HCEC 1CT (cell line): ENCODE measurements at regions not wholly inside any gene's neighbourhood (a gene's known extent, or its start where the extent isn't known, plus 50 kb on each side); places are given as distances from the start of the nearest gene placed in this dataset.
"Not testable (repeated sequence)": the region's sequence is repeated elsewhere in the genome, so short reads cannot be mapped to it uniquely, and the experiment has no call there.

Experiments used
- DNase-seq: peaks from one replicate; pipeline ENCODE4 v3.0.0-alpha.2; 2017

DNA sequence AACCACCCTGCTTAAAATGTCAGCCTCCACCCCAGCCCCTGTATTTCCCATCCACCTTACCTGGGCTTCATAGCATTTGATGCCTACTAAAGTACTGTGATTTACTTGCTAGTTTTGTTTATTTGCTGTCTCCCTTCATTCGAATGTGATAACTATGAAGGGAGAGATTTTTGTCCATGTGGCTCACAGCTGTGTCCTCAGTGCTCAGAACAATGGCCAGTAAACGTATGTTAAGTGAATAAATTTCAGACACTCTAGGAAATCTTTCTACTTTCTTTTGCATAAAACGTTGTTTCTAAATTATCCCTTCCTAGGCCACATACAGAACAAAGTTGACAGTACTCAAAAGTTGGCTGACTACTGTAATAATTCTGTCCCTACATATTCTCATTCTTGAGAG, 114.7 kb upstream of the OTUD4 start:
- no peak for DNase-seq

DNA sequence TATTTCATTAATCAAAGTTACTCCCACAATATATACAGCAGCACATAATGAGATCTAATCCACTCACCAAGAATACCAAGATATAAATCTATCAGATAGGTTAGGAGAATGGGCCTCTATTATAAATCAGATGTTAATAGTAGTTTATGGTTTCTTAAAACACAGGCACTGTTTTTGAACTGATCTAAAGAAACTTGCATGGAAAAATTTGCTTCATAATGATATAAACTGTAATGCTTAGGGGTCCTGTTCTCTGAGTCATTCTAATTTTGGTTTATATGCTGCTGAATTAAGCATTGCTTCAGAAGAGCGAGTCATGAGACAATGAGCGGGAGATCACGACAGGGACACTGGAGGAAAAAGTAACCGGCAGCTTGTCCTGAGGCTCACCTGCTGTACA, 113.3 kb upstream of the OTUD4 start:
- DNase-seq, result peak; percentile 16

- DNase-seq, result no peak
These were observed 110.6 kb upstream of the OTUD4 start for GRCh38 chr4:145290955-145291354.

DNA sequence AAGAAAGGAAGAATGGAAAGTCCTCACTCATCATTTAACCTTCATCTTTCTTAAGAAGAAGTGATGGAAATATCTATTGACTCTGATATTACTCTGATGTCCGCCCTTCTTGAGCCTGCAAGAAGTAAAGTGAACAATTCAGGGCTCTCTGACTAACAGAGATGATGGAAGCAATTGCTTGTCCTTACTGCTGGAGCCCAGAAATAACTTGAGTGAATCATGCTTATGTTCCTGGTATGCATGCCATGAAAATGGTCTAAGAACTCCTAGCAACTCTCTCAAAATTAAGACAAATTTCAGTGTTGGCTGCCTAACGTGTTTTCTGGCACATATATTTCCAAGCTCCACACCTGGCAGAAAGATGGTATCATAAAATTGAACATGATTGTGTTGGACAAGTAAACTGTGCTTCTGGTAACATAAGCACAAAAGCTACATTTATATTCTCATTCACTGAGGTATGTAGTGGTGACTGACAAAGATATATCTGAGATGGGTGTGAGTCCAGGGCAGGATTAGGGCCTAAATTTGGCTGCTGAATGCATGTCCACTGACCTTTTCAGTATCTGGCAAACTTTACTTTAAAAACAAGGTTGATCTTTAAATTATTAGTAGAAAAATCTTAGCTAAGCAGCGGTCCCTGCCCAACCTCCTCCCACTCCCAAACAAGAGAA, 109.2 kb upstream of the OTUD4 start:
- DNase-seq, result peak; percentile 46

DNA sequence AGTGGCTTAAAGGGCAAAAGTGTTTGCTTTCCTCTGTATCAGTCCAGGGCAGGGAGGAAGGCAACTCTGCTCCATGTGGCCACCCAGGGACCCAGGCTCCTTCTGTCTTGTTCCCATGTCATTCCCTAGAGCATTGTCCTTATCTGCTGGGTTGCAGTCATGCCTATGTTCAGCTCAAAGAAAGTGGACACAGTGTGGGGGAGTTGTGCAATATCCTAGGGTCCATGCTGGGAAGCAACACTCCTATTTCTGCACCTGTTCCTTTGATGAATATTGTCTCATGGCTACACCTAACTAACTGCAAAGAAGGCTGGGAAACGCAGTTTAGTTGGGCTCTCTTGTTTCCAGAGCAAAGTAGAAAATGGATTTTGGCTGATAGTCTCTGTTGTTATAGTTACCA, 107.0 kb upstream of the OTUD4 start:
- no peak for DNase-seq

DNA sequence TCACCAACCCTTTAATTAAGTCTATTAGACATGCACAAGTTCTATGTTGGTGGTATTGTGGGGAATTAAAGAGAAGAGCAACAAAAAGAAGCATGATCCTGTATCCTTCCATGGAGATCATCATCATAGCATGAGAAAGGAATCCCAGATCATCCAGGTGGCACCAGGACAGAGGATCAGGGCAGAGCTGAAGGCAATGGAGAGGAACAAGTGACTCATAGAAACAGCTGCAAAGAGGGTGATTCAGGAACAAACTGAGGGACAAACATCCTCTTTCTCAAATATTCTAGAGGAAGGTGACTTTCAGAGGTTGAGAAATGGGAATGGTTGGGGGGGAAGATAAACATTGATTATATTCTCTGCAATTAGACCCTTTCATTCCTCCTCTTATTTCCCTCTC, 105.5 kb upstream of the OTUD4 start:
- peak; percentile 58 for DNase-seq

DNA sequence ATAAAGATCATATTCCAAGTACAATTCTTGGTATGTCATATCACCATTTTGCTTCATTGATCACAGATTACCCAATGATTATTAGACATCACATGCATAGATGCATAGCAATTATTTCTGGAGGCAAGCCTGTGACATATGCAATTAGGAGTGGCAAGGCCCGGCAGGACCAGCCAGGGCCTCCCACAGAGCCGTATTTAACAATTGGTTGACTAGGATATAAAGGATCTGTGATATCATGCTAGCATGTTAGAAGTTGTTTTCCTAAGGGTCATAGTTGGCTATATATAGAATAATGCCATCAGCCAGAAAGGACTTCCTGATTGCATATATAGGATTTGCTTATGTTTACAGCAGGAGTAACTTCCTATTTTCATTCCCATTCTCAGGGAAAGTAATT, 103.5 kb upstream of the OTUD4 start:
- DNase-seq, result no peak

- no peak for DNase-seq
These were observed 101.6 kb upstream of the OTUD4 start for GRCh38 chr4:145281951-145282350.

DNA sequence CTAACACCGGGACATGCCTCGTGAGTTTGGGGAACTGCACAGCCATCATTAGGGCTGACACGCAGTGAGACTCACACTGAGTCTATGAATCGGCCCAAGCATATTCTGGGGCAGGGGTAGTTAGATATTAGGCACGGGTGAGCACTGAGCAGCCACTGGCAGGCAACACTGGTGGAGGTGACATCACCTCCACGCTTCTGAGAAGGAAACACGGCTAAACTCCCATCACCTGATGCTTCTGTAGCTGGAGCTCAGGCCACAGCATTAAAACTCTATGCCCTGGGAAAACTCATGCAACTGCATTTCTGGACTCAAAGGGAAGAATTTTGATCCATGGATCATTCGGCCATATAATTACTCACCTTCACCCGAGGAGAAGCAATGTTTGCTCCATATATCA, 100.8 kb upstream of the OTUD4 start:
- no peak for DNase-seq

DNA sequence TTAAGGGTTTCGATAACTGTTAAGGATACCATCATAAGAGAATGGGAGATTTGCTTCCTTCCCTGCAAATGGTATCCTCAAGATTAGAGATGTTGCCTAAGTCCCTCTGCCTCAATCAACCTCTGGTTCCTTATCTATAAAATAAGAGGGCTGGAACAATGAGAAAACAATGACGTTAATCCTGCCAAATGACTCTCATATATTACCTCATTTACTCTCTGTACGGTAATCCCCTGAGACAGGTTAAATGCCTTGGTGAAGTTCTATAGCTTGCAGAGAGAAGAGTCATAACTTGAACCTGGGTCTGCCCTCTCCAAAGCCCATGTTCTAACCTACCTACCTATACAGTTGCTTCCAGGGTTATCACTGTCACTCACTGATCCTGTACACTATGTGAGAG, 100.2 kb upstream of the OTUD4 start:
- DNase-seq, result no peak

- DNase-seq, result peak; percentile 77
These were observed 99.0 kb upstream of the OTUD4 start for GRCh38 chr4:145279122-145279960.

DNA sequence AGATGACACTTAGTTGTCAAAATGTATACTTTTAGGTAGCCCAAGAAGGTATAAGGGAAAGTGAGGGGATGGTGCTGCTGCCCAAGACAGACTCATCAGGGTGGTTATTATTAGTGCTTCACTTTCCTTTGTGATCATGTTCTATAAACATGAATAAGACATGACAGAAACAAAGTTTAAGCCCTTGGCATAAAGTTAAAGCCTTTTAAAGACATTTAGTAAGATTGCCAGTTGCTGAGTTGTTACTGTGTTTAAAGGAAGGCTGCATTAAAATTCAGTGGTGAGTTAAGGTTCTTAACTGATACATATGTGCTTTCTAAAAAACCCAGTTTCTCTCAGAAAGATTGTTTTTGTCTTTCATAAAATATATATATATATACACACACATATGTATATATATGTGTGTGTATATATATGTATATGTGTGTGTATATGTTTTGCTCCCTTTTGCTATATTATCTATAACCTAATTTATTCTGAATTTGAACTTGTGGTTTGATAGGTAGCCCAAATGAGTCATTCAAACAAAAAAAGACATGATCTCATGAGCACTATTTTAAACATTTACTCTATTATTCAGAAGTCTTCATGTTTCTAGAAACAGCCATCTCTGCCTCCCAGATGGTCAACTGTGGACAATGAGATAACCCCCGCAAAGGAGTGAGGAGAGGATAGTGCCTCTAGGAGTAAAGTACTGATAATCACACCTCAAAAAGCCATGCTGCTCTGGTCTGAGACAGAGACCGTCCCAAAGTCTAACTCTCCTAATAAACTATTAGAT, 98.1 kb upstream of the OTUD4 start:
- DNase-seq, result peak; percentile 45

DNA sequence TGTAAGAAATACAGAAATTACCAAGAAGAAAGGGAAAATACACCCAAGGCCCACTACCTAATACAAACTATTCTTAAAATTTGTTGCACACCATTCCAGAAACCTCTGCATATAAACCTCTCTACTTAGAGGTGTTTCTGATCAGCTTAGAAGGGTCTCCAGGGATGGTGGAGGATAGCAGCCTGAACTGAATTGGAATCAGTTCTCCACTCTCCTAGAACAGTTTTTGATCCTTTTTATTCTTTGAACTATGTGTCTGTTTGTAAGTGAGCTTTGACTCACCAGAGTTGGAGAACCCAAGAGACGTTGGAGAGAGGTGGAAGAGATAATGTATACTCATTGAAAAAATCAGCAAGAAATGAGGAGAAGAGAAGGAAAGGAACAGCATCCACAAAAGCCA, 96.6 kb upstream of the OTUD4 start:
- no peak for DNase-seq

GRCh38 chr4:145276050-145276449, 95.7 kb upstream of the OTUD4 start:
- DNase-seq, result no peak

- DNase-seq, result no peak
These were observed 90.8 kb upstream of the OTUD4 start for GRCh38 chr4:145271194-145271593.

- DNase-seq, result no peak
These were observed 86.5 kb upstream of the OTUD4 start for GRCh38 chr4:145266881-145267280.

DNA sequence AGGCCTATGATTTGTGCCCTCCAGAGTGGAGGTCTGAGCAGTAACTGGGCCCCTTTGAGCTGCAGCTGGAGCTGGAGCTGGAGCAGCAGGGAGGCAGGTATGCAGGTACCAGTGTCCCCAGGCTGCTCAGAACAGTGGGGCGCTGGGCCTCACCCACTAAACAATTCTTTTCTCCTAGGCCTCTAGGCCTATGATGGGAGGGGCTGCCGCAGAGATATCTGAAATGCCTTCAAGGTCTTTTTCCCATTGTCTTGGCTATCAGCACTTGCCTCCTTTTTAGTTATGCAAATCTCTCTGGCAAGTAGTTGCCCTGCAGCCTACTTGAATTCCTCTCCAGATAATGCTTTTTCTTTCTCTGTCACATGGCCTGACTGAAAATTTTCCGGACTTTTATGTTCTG, 79.7 kb upstream of the OTUD4 start:
- no peak for DNase-seq

GRCh38 chr4:145255311-145255710, 74.9 kb upstream of the OTUD4 start:
- not testable (repeated sequence) for DNase-seq

GRCh38 chr4:145252190-145252589, 71.8 kb upstream of the OTUD4 start:
- DNase-seq, result no peak

DNA sequence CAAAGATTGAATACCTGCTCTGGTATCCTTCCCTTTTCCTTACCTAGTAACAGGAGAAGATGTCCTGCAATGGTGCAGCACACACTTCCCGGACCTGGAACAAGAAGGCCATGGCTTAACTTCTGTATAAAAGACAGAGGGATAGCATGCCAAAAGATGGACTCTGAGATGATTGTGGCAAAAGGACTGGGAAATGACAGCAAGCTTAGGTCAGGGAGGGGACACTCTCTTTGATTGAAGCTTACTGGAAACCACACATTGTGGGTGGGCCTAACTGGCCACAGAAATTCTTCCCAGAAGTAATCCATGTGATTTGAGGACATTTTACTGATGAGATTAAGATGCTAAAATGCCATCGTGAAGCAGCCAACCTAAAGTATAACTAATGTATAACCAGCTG, 71.0 kb upstream of the OTUD4 start:
- no peak for DNase-seq

DNA sequence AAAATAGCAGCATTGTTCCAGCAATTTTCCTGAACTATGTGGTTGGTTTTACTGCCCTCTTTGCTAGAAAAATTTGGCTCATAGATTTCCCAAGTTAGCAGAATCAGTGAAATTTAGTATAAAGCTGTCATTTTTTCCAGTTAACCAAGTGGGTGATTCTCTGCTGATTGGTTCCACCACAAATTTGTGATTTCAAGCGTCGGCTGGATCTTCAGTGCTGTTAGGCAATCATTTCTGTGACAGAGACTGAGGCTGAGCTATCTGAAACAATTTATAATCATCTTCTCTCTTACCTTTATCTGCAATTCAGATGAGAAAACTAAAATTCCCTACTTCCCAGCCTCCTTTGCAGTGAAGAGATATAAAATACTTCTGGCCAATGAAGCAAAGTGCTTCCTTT, 68.6 kb upstream of the OTUD4 start:
- DNase-seq, result no peak

- DNase-seq, result no peak
These were observed 68.1 kb upstream of the OTUD4 start for GRCh38 chr4:145248502-145248901.

GRCh38 chr4:145234091-145234706, 53.8 kb upstream of the OTUD4 start:
- DNase-seq, result peak; percentile 44
